T-helper 2 cell (primary cell): ENCODE measurements at regions not wholly inside any gene's neighbourhood (a gene's known extent, or its start where the extent isn't known, plus 50 kb on each side); places are given as distances from the start of the nearest gene placed in this dataset.
"Not testable (repeated sequence)": the region's sequence is repeated elsewhere in the genome, so short reads cannot be mapped to it uniquely, and the experiment has no call there.

ENCODE experiments used
- DNase-seq, 5 experiments: peaks; one replicate each; pipeline versions ENCODE4 v3.0.0 to v3.0.0-alpha.2; 2012 to 2022

DNA sequence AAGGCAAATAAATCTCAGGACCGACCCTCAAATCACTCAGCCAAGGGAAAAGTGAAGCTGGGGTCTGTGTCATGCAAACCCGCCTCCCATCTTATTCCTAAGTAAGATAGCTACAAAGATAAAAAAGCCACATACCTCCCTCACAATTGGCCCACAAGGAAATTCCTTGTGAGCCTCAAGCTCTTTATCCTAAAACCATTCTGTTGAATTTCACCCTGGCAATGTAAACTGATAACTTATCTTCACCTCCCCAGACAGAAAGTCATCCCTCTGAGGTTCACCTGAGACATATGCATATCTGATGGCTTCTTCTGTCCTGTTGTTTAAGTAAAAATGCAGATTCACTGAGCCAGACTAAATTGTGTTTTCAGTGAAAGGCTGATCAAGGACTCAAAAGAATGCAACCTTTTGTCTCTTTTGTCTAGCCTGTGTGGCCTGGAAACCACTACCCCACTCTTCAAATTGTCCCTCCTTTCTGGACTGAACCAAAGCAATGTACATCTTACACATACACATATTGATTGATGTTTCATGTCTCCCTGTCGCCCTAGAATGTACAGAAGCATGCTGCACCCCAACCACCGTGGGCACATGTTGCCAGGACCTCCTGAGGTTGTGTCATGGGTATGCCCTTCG is 91.3 kb downstream of the MFAP3L start:
- no peak for DNase-seq

DNA sequence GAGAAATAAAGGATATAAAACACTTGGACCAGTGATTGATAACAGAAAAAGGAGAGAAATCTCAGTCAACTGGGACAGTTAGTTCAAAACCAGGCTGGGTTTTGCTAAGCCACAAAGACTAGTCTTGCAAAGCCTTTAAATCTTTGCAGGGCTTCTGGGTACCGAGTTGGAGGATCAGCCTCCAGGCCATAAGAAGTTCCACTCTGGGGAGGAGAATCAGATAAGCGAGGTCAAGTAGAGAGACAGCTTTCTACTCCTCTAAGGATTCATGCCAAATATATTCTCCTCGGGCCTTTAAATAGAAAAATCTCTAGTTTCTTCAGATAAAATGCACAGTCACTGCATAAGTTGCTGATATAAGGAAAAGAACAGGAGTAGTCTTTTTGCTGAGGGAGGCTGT is 92.7 kb downstream of the MFAP3L start:
- no peak for DNase-seq

DNA sequence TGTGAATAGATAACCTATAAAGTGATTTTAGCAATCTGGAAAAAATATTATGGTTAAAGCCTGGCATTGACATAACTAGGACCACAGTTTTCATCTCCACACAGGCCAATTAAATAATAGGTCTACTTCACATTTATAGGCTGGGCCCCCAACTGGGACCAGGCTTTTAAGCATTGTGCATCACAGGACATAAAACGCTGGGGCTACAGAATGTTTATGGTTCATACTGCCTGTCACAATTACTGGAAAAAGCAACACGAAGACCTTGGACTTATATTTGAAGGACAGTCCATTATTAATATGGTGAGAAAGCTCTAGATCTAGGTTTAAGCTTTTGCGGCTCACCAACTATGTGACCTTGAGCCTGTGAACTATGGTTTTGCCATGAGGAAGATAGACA is 94.2 kb downstream of the MFAP3L start:
- DNase-seq = no peak

DNA sequence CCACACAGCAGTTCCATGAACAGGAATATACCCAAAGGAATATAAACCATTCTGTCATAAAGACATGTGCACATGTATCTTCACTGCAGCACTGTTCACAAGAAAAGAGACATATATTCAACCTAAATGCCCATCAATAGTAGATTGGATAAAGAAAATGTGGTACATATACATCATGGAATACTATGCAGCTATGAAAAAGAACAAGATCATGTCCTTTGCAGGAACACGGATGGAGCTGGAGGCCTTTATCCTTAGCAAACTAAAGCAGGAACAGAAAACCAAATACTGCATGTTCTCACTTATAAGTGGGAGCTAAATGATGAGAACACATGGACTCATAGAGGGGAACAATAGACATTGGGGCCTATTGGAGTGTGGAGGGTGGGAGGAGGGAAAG is 95.4 kb downstream of the MFAP3L start:
- not testable (repeated sequence) for DNase-seq

DNA sequence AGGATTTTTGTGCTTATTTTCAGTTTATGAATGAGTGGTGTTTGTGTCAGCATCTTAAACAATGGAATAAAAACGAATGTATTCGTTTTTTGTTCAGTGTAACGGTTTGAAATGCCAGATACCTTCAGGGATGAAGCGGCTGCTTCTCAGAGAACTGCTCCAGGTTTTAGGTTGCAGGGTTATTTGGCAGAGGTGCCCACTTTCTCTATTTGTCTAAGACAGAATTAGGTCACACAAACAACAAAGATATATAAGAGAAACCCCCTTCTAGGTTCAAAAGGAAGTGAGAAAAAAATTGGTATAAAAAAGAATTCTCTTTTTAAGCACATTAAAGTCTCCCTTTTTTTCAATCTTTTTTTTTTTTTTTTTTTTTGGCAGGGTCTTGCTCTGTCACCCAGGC is 98.9 kb downstream of the MFAP3L start:
- DNase-seq = no peak

DNA sequence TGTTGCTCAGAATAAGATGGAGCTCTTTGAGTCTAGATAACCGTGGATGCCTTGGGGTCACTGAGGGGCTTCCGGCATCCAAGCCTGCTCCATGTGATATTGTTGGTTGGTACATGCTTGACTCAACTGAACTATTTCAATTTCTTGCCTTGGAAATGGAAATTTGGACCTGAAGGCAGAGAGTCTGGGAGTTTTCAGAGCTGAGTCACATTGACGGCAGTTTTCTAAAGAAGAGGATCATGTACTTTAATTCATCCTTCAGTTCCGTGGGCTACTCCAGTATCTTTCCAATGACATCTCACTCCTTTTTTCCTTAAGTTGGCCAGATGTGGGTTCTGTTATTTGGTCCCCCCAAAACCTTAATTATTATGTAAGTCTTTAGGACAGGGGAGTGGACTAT is 100.5 kb downstream of the MFAP3L start:
- DNase-seq = no peak

DNA sequence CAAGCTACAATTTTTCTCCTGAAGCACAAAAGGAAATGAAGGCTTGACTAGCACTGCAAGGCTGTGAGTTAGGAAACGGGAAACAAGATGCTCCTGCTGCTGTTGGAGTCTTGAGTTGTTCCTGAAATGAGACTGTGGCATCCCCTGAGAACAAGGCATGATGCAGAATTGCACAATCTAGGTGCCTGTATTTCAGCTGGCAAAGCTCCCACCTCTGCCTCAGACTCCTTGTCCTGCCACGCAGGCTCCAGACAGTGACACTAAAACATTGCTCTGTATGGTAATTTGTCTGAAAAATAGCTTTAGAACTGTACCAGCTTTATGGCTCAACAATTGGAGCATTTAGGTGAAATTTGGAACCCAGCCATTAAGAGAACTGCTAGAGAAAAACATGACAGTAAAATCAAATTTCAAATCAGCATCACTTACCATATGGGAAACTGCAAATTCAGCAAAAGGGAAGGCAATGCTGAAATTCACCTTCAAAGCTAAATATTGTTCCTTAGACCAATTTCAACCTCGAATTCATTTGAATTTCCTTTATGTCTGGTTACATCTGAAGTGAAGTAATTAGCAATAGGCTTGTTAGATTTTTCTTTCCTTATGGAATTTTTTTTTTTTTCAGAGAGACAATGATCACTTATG is 103.4 kb downstream of the MFAP3L start:
- no peak for DNase-seq

DNA sequence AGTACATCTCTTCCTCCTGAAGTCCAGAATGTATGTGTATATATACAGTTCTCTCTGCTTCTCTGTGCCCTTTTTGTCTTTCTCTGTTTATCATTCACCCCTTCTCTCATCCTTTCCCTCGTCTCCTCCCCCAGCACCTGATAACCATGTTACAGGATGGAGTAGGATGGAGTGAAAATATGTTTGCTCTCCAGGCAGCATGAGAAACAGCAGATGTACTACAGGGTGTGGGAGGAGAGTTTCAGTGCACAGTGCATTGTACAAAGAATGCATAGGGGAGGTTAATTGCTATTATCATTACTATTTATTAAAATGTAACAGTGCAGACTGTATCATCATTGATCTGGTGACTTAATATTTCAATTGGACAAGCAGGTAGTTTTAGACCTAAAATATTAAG is 104.5 kb downstream of the MFAP3L start:
- DNase-seq = no peak

DNA sequence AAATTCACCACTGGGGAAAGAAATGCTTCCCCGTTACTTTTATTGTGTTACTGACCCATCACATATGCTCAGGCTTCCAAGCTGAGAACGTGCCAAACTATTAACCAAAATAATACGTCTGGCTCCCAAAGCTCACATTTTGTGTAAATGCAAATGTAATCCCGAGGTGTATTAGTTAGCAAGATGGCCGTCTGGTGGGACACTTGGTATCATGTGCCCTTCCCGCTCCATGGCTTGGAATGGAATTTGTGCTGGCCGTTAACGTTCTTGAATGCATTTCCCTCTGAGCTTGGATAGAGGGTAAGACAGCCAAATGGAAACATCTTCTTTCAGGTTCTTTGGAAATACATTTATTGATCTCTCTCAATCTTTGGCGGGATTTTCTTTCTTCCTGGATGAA is 105.0 kb downstream of the MFAP3L start:
- DNase-seq = no peak

DNA sequence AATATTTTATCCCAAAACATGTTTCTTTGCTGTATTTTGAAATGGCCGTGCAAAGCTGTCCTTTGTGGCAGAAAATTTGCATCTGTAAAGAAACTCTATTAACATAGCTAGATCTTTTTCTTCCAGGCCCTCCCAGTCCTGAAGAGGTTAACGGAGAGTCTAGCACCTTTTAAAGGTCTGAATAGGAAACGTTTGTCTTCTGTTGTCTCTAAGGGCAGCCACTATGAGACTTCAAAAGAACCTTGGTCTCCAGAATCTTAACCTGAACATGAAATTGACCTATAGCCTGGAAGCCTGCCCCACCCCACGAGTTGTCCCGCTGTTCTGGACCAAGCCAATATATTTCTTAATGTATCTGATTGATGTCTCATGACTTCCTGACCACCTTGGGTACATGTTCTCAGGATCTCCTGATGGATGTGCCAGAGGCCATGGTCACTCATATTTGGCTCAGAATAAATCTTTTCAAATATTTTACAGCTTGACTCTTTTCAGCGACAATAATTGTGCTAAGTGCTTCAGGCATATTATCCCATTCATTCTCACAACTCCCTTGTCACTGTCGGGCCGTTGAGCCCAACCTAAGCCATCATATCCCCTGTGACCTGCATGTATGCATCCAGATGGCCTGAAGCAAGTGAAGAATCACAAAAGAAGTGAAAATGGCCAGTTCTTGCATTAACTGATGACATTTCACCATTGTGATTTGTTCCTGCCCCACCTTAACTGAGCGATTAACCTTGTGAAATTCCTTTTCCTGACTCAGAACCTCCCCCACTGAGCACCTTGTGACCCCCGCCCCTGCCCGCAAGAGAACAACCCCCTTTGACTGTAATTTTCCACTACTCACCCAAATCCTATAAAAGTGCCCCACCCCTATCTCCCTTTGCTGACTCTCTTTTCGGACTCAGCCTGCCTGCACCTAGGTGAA is 106.7 kb downstream of the MFAP3L start:
- DNase-seq = not testable (repeated sequence)

DNA sequence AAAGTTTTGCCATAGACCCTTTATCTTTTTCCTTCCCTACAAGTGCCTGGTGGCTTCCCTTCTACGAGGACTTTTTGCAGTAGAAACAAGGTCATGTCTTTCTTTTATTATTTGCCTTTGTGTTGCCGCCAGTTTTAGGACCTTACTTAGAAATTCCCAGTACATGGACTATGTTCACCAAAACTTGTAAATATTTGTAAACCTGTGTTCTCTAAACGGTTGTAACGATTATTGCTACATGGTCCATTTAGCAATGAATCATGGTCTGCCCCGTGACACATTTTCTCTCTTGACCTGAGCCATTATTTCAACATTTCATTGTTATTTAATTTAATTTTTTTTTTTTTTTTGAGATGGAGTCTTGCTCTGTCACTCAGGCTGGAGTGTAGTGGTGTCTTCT is 110.7 kb downstream of the MFAP3L start:
- DNase-seq = no peak

DNA sequence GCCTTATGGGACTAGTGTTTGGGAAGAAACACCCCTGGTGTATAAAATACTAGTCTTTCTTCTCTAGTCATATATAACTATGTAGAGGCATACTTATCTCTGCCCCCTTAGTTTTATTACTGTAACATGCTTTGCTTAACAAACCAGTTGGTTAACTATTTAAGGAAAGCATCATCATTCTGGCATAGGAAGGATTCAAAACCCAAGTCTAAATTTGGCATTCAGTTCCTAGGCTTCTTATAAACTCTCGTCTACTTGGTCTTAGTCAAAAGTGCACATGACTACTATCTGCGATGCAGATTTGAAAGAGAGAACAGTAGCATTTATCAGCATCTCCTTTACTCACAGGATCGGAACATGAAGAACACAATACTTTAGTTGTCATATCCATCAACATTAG is 111.3 kb downstream of the MFAP3L start:
- no peak for DNase-seq

DNA sequence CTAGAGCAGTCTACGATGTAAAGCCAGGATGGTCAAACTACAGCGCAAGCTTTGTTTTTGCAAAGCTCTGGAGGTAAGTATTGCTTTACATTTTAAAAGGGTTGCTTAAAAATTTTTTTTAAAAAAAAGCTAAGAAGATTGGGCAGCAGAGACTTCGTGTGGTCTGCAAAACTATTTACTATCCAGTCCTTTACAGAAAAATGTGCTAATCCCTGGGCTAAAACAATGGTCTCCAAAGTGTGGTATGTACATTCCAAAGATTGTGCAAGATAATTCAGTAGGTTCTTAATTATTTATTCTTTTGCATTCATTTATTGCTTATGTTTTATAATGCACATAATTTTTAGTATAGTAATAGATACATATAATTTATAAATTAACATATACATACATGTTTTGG is 113.2 kb downstream of the MFAP3L start:
- DNase-seq = no peak

DNA sequence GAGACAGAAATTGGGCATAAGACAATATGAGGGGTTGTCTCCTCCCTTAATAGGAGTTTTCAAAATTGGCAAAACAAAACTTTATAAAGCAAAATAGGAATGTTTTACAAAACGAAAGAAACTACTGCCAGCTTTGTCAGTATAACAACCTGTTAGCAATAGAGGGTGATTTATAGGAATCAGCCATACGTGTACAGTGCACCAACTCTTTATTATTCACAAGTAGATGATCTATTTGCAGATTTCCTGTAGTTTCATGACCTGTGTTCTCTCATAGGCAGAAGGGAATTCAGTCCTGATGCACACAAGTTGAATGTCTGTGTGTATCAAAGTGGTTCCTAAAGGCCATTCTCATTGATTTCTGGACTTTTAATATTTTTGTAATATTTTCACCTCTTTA is 116.3 kb downstream of the MFAP3L start:
- DNase-seq = no peak

DNA sequence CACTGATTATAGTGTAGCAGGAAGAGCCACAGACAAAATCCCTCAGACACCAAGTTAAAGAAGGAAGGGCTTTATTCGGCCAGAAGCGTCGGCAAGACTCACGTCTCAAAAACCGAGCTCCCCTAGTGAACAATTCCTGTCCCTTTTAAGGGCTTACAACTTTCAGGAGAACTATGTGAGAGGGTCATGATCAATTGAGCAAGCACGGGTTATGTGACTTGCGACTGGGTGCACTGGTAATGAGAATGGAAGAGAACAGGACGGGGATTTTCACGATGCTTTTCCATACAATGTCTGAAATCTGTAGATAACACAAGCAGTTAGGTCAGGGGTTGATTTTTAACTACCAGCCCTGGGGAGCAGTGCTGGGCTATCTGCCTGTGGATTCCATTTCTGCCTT is 116.7 kb downstream of the MFAP3L start:
- DNase-seq = no peak

DNA sequence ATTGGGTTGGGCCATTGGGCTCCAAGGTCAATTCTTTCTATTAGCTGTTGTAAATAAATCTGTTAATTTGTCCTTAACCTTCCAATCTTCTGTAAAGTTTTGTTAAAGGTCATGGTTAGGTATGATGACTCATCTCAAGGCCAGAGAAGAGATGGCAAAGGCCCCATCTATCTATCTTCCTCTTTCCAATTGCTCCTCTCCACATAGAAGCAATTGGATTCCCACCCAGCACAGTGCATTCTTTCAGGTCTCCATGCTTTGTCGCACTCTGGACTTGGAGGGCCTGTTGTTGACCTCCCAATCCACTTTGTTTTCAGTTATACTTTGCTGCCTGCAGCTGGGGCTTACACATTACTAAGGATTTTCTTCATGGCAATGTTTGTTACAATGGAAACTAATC is 118.5 kb downstream of the MFAP3L start:
- DNase-seq = no peak

DNA sequence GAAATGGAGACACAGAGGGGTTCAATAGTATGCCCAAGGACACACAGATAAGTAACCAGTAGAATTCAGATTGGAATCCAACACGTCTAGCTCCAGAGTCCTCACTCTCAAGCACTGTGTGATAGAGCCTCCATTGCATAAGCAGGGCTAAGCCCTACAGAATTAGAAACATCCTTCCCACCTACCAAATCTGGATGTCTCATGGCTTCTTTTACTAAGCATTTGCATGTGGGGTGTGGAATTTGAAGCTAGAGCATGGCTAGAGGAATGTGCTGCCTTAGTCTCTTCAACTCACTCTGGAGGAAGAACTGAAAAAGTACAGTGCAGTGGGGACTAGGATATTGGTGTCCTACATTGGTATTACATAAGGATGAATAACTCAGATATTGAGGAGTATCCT is 119.4 kb downstream of the MFAP3L start:
- DNase-seq = no peak

DNA sequence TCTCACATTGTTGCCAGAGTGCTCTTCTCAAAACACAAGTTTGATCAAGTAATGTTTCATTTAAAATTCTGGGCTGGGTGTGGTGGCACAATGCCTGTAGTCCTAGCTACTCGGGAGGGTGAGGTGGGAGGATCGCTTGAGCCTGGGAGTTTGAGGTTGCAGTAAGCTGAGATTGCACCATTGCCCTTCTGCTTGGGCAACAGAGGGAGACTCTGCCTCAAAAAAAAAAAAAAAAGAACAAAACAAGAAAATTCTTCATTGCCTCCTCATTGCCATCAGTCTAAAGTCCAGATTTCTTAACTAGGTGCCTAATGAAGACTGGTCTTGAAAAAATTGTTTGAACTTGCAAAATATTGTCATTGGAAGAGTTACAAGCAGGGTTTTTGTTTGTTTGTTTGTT is 120.1 kb downstream of the MFAP3L start:
- DNase-seq = no peak

DNA sequence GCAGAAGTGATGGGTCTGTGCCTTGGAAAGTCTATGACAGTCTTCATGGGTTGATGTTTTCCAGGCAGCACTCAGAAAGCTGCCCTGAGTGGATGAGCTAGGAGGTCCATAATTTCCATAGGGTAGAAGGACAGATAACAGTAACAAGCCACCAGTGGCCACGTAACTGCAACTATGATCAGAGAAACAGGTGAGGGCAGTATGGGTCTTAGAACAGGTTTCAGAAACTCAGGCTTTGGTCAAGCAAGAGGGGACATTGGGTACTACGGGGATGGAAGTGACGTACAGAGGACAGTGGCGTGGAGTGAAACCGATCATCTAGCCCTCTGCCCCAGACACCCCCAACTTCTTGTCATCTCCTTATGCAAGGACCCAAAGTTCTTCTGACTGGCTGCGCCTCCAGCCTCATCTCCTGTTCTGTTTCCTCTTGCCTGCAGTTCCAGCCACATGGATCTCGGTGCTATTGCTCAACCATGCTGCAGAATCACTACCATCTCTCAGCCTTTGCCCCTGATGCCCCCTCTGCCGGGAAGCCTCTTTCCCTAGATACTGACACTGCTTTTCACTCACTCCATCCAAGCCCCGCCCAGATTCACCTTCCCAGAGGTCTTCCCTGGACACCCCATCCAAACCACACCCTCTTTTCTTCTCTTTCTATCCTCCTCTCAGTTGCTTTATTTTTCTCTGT is 123.4 kb downstream of the MFAP3L start:
- DNase-seq = no peak

DNA sequence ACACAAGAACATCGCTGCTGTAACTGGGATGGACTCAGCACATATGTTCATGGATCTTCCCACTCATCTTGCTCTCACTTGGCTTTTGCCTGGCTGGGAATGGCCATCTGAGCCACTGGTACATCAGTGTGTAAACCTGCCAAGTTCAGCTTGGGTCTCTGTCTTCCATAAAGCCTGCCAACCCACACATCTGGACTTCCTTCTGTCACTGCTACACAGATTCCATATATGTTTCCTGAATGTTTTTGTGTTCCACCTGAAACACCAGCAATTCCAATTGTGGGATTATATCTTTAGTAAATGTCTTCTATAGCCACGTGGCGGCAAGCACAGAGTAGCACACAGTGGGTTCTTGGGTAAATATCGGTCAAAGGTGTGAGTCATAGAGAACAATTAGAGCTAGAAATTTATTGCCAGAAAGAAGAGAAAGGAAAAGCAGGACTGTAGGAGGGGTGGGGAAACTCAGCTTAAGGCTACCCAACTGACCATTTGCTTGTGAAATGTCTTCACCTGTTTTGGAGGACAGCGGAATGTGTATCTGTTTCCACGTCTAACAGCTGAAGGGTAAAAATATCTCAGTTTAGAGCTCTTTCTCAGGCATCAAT is 125.9 kb downstream of the MFAP3L start:
- DNase-seq = no peak

DNA sequence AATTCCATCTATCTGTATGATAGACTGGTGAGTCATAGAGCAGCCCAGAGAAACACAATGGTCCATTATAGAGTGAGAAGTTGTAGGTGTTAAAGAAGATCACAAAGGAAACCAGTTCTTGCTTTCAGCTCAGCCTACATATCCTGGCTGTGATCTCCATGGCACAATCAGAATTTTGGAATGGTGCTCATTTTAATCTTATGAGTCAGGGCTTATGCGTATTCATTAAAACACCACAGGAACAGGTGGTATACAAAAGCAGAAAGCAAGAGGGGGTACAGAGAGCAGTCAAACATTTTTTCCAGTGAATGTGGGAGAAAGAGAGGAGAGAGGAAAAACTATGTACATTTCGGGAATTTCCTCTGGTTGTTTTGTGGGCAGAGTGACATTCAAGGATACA is 126.9 kb downstream of the MFAP3L start:
- no peak for DNase-seq

DNA sequence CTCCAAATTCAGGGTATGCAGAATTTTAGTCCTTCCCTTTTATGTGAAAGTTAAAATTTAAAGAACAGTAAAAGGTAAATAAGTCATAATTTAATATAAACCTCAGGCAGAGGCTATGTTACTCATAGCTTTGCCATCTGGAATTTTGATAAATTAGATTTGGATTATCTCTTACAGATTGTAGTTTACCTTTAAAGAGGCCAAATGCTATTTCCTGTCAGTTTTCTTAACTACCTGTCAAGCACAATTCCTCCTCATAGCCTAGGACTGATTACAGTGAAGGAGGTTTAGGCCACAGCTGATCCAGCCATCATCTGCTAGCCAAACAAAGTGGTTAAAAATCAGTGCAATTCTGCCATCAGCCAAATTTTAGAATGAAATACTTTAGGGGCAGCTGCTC is 128.1 kb downstream of the MFAP3L start:
- no peak for DNase-seq

DNA sequence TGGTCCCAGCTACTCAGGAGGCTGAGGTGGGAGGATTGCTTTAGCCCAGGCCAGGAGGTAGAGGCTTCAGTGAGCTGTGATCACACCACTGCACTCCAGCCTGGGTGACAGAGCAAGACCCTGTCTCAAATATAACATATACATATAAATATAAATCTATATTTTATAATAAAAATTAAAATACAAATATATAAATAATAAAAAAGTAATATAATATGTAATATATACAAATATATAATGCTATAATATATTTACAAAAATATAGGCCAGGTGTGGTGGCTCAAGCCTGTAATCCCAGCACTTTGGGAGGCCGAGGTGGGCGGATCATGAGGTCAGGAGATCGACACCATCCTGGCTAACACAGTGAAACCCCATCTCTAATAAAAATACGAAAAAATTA is 131.4 kb downstream of the MFAP3L start:
- DNase-seq = not testable (repeated sequence)
